HL-60 (cell line): ENCODE measurements at regions not wholly inside any gene's neighbourhood (a gene's known extent, or its start where the extent isn't known, plus 50 kb on each side); places are given as distances from the start of the nearest gene placed in this dataset.

Experiments used
- GABPA ChIP-seq: IDR thresholded peaks from 2 replicates; pipeline ENCODE4 v1.6.1; 2012; ENCODE audit warnings: low read depth
- POLR2AphosphoS5 ChIP-seq: IDR thresholded peaks from 2 replicates; pipeline ENCODE4 v1.6.1; 2012; ENCODE audit warnings: low read depth
- REST ChIP-seq: IDR thresholded peaks from 2 replicates; pipeline ENCODE4 v1.6.1; 2012; ENCODE audit warnings: low read depth; ENCODE audit not compliant: insufficient replicate concordance
- TF ChIP-seq, protein P1 (sequence below): IDR thresholded peaks from one replicate; pipeline ENCODE4 v1.5.1; 2011; ENCODE audit warnings: low read length, control low read depth, inconsistent platforms; ENCODE audit not compliant: insufficient read depth

- TF ChIP-seq, protein P1, sequence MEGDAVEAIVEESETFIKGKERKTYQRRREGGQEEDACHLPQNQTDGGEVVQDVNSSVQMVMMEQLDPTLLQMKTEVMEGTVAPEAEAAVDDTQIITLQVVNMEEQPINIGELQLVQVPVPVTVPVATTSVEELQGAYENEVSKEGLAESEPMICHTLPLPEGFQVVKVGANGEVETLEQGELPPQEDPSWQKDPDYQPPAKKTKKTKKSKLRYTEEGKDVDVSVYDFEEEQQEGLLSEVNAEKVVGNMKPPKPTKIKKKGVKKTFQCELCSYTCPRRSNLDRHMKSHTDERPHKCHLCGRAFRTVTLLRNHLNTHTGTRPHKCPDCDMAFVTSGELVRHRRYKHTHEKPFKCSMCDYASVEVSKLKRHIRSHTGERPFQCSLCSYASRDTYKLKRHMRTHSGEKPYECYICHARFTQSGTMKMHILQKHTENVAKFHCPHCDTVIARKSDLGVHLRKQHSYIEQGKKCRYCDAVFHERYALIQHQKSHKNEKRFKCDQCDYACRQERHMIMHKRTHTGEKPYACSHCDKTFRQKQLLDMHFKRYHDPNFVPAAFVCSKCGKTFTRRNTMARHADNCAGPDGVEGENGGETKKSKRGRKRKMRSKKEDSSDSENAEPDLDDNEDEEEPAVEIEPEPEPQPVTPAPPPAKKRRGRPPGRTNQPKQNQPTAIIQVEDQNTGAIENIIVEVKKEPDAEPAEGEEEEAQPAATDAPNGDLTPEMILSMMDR = no peak
- no peak for TF ChIP-seq REST
- no peak for TF ChIP-seq POLR2AphosphoS5
- no peak for TF ChIP-seq GABPA
Measured at GRCh38 chr9:30065888-30066287, 2318.6 kb upstream of the ACO1 start.
